HG03064 (cell line): ENCODE measurements at regions not wholly inside any gene's neighbourhood (a gene's known extent, or its start where the extent isn't known, plus 50 kb on each side); places are given as distances from the start of the nearest gene placed in this dataset.

ENCODE experiments used
- ATAC-seq: cut with Tn5 transposase; IDR thresholded peaks from one replicate; pipeline ENCODE4 v1.9.1; 2021; ENCODE audit warnings: low read depth; ENCODE audit not compliant: unreplicated experiment

- ATAC-seq, result no peak
These were observed 387.0 kb upstream of the KHDRBS2 start for GRCh38 chr6:62672989-62673388.

GRCh38 chr6:62670490-62671223 is 384.6 kb upstream of the KHDRBS2 start:
- ATAC-seq, result no peak

- no peak for ATAC-seq
These were observed 383.8 kb upstream of the KHDRBS2 start for GRCh38 chr6:62669831-62670230.

GRCh38 chr6:62652692-62653328 is 366.8 kb upstream of the KHDRBS2 start:
- no peak for ATAC-seq

GRCh38 chr6:62645274-62645673 is 359.2 kb upstream of the KHDRBS2 start:
- no peak for ATAC-seq

- ATAC-seq, result no peak
These were observed 354.7 kb upstream of the KHDRBS2 start for GRCh38 chr6:62640749-62641148.

GRCh38 chr6:62626661-62627060 is 340.6 kb upstream of the KHDRBS2 start:
- ATAC-seq, result no peak

GRCh38 chr6:62623846-62624532 is 338.0 kb upstream of the KHDRBS2 start:
- ATAC-seq, result no peak

- no peak for ATAC-seq
These were observed 329.5 kb upstream of the KHDRBS2 start for GRCh38 chr6:62615366-62616015.

- ATAC-seq, result no peak
These were observed 328.4 kb upstream of the KHDRBS2 start for GRCh38 chr6:62614442-62614841.

- no peak for ATAC-seq
These were observed 327.9 kb upstream of the KHDRBS2 start for GRCh38 chr6:62613928-62614327.

GRCh38 chr6:62612471-62612870 is 326.4 kb upstream of the KHDRBS2 start:
- no peak for ATAC-seq

- ATAC-seq, result no peak
These were observed 284.3 kb upstream of the KHDRBS2 start for GRCh38 chr6:62570372-62570771.

- no peak for ATAC-seq
These were observed 255.5 kb upstream of the KHDRBS2 start for GRCh38 chr6:62541502-62541901.

GRCh38 chr6:62530985-62531384 is 245.0 kb upstream of the KHDRBS2 start:
- ATAC-seq, result no peak

GRCh38 chr6:62528894-62529526 is 243.0 kb upstream of the KHDRBS2 start:
- ATAC-seq, result no peak

- no peak for ATAC-seq
These were observed 237.6 kb upstream of the KHDRBS2 start for GRCh38 chr6:62523630-62524029.

GRCh38 chr6:62519574-62519973 is 233.5 kb upstream of the KHDRBS2 start:
- no peak for ATAC-seq

- ATAC-seq, result no peak
These were observed 230.5 kb upstream of the KHDRBS2 start for GRCh38 chr6:62516291-62517141.
